Colonic mucosa (tissue), 4 donors: ENCODE measurements at regions not wholly inside any gene's neighbourhood (a gene's known extent, or its start where the extent isn't known, plus 50 kb on each side); places are given as distances from the start of the nearest gene placed in this dataset.
"Not testable (repeated sequence)": the region's sequence is repeated elsewhere in the genome, so short reads cannot be mapped to it uniquely, and the experiment has no call there.

Source experiments
- DNase-seq: peaks from one replicate; pipeline ENCODE4 v3.0.0-alpha.2; 2020
- H3K27ac ChIP-seq: fragments of 200-600 bp; one replicate; pipeline ENCODE4 v1.8.0; 2021
- H3K27me3 ChIP-seq: fragments of 200-600 bp; one replicate; pipeline ENCODE4 v1.8.0; 2021
- H3K36me3 ChIP-seq: fragments of 200-600 bp; one replicate; pipeline ENCODE4 v1.8.0; 2021
- H3K4me1 ChIP-seq: fragments of 200-600 bp; one replicate; pipeline ENCODE4 v1.8.0; 2021; ENCODE audit warnings: mild to moderate bottlenecking
- H3K4me3 ChIP-seq: fragments of 200-600 bp; one replicate; pipeline ENCODE4 v1.8.0; 2021
- H3K9ac ChIP-seq, 2 donors: one replicate each; pipeline ENCODE4 v1.7.0; 2013; ENCODE audit warnings: control low read depth in 2 of 2, low read depth in 2 of 2, low read length in 2 of 2
- H3K9me3 ChIP-seq: fragments of 200-600 bp; one replicate; pipeline ENCODE4 v1.8.0; 2021
- intact Hi-C: fragments of 100-400 bp; cut with DNase I; formaldehyde crosslinking; loops from one replicate; pipeline ENCODE4 v1.14.1; 2022
- TF ChIP-seq, protein P1 (sequence below): fragments of 200-600 bp; IDR thresholded peaks from one replicate; pipeline ENCODE4 v1.8.0; 2022; ENCODE audit warnings: antibody characterized with exemption, mild to moderate bottlenecking
- donor health status: healthy.
- donor health status: DM: no; HTN: no; CAD: no.
- donor health status: DM: no; HTN: no; CAD: no.

DNA sequence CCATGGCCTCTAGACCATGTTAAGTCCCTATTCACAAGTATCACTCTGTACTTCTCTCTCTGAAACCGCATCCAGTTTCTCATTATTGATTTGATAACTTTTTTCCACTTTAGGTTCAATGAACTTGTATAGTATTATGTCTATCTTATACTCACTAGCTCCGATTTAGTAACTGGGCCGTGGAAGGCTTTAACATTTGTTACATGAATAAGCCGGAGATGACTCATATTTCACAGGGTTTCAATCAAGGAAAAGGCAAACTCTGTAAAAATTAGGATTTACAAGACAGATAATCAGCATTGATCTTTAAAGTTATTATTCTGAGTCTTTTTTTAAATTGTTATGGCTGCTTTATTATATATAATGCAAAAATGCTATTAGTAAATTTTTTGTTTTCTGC lies 662.2 kb upstream of the CNTN5 start:
- no peak for DNase-seq
- H3K9ac ChIP-seq: no peak overlapping the region

DNA sequence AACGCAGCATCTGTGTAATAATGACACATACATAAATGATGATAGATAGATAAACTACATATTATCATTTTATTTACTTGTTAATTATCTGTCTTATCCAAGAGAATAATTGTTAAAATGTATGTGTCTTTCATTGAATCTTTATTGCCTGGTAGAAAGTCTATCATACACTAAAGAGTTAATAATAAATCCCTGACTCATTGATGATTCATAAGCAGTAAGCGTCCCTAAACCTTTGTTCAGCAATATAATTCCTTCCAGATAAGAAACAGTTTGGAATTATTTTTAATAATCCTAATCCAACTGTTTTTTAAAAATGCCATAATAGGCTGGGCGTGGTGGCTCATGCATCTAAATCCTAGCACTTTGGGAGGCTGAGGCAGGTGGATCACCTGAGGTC lies 655.6 kb upstream of the CNTN5 start:
- no peak overlapping the region for H3K27ac ChIP-seq
- no peak overlapping the region for H3K9ac ChIP-seq
- H3K4me1 ChIP-seq: no peaks in the 10 kb centered on the region
- H3K27me3 ChIP-seq: no peaks in the 10 kb centered on the region
- no peak overlapping the region for H3K4me3 ChIP-seq
- DNase-seq: no peak
- intact Hi-C loops: no loop called here
- H3K36me3 ChIP-seq: no peaks in the 10 kb centered on the region
- H3K9me3 ChIP-seq: no peaks in the 10 kb centered on the region
- TF ChIP-seq, protein P1, sequence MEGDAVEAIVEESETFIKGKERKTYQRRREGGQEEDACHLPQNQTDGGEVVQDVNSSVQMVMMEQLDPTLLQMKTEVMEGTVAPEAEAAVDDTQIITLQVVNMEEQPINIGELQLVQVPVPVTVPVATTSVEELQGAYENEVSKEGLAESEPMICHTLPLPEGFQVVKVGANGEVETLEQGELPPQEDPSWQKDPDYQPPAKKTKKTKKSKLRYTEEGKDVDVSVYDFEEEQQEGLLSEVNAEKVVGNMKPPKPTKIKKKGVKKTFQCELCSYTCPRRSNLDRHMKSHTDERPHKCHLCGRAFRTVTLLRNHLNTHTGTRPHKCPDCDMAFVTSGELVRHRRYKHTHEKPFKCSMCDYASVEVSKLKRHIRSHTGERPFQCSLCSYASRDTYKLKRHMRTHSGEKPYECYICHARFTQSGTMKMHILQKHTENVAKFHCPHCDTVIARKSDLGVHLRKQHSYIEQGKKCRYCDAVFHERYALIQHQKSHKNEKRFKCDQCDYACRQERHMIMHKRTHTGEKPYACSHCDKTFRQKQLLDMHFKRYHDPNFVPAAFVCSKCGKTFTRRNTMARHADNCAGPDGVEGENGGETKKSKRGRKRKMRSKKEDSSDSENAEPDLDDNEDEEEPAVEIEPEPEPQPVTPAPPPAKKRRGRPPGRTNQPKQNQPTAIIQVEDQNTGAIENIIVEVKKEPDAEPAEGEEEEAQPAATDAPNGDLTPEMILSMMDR: no peak

More for the DNA sequence above, 662.2 kb upstream of the CNTN5 start:
- Histone ChIP-seq H3K4me3 (no peak overlapping the region), H3K36me3 (no peaks in the 10 kb centered on the region), H3K27me3 (no peaks in the 10 kb centered on the region), H3K9me3 (no peaks in the 10 kb centered on the region), H3K27ac (no peak overlapping the region), H3K4me1 (no peaks in the 10 kb centered on the region)
- intact Hi-C loops: no loop called here
- TF ChIP-seq, protein P1: no peak

DNA sequence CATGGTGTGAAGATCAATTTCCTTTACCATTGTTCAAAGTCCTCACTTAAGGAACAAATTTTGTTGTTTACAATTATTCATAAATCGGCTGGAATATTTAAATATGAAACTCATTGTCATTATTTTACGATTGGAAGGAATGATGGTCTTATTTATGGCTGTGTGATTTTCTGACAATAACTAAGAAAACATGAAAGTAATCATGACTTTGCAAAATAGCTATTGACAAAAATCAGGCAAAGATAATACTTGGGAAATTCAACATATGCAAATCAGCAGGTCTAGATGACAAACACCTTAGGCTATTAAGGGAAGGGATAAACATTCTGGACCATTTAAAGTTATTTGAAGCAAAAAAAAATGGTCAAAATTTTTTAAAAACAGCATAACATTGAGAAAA lies 654.8 kb upstream of the CNTN5 start:
- Histone ChIP-seq H3K9me3 (no peaks in the 10 kb centered on the region), H3K9ac (no peak overlapping the region), H3K36me3 (no peaks in the 10 kb centered on the region), H3K27ac (no peak overlapping the region), H3K4me1 (no peaks in the 10 kb centered on the region), H3K27me3 (no peaks in the 10 kb centered on the region), H3K4me3 (no peak overlapping the region)
- DNase-seq: no peak
- intact Hi-C loops: no loop called here
- TF ChIP-seq, protein P1: no peak

DNA sequence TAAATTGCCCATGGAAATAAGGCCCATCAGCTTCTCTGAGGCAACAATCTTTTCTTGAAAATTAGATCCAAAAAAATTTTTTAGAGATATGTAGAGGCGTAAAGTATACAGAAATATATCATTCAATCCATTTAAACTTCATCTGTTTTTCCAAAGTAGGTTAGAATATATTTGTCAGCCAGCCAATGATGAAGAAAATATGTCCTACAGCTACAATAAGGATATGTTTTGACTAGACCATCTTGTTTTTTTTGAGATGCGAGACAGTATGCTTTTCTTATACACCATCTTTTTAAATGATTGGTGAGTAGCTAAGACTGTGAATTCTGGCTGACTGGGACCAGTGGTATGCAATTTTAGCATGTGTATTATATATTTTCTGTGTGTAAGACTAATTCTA lies 630.4 kb upstream of the CNTN5 start:
- Histone ChIP-seq H3K4me1 (no peaks in the 10 kb centered on the region), H3K4me3 (no peak overlapping the region), H3K36me3 (no peaks in the 10 kb centered on the region), H3K27ac (no peak overlapping the region), H3K9ac (no peak overlapping the region), H3K27me3 (no peaks in the 10 kb centered on the region), H3K9me3 (no peaks in the 10 kb centered on the region)
- intact Hi-C loops: no loop called here
- TF ChIP-seq, protein P1: no peak
- DNase-seq: no peak

DNA sequence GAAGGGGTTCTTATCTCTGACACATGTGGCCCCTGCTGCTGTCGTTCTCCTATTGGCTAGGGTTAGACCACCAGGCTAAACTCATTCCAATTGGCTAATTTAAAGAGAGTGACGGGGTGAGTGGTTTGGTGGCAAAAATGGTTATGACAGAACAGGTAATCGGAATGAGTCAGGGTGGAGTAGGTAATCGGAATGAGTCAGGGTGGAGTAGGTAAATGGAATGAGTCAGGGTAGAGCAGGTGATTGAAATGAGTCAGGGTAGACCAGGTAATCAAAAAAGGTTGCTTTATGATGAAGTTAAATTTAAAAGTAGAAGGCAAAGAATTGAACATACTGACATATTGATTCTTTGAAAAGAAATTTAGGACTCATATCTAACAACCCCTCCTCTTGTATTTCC lies 626.2 kb upstream of the CNTN5 start:
- DNase-seq, H3K27me3 ChIP-seq, H3K27ac ChIP-seq, H3K36me3 ChIP-seq, H3K4me1 ChIP-seq, intact Hi-C loops, H3K9ac ChIP-seq, H3K4me3 ChIP-seq, H3K9me3 ChIP-seq: not testable (repeated sequence)

DNA sequence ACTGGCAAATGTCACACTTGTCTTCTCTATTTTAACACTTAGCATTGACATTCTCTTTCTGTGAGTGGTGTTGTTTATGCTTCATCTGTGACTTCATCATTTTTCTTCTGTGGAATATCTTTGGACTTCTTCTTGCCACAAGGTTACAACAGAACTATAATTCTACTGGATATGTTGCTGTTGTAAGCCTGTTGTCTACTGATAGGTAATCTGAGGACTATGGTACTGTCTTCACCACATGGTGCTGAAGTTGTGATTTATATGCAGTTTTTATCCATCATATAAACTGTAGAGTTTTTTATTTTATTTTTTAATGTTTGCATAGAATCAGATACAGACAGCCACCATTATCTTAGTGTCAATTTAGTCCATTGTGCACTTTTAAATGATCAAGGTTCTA lies 622.2 kb upstream of the CNTN5 start:
- H3K27ac ChIP-seq: no peak overlapping the region
- no peak overlapping the region for H3K4me3 ChIP-seq
- no peaks in the 10 kb centered on the region for H3K9me3 ChIP-seq
- intact Hi-C loops: no loop called here
- H3K36me3 ChIP-seq: no peaks in the 10 kb centered on the region
- H3K4me1 ChIP-seq: no peaks in the 10 kb centered on the region
- DNase-seq: no peak
- H3K9ac ChIP-seq: no peak overlapping the region
- TF ChIP-seq, protein P1: no peak
- no peaks in the 10 kb centered on the region for H3K27me3 ChIP-seq
